Esophagus squamous epithelium (tissue), 5 donors: ENCODE measurements at regions not wholly inside any gene's neighbourhood (a gene's known extent, or its start where the extent isn't known, plus 50 kb on each side); places are given as distances from the start of the nearest gene placed in this dataset.

Experiments used
- DNase-seq: peaks from one replicate; lab custom pipeline; 2025; lab: John Stamatoyannopoulos, UW
- H3K27ac ChIP-seq, 4 donors: fragments of 200-600 bp; sonication (generic); one replicate each; pipeline ENCODE4 v1.5.1; 2016 to 2019; ENCODE audit warnings: mild to moderate bottlenecking in 1 of 4
- H3K27me3 ChIP-seq, 4 donors: fragments of 200-600 bp; sonication (generic); 1 replicate in 3 of 4; 2 replicates in 1 of 4; pipeline versions ENCODE4 v1.5.1 to v1.6.0; 2017 to 2021; ENCODE audit warnings: antibody characterized with exemption in 1 of 4
- H3K36me3 ChIP-seq, 3 donors: fragments of 200-600 bp; sonication (generic); one replicate each; pipeline ENCODE4 v1.5.1; 2016 to 2019
- H3K4me1 ChIP-seq, 3 donors: fragments of 200-600 bp; sonication (generic); one replicate each; pipeline ENCODE4 v1.5.1; 2017 to 2019
- H3K4me3 ChIP-seq, 4 donors: fragments of 200-600 bp; sonication (generic); 1 replicate in 3 of 4; 2 replicates in 1 of 4; pipeline ENCODE4 v1.5.1; 2016 to 2019; ENCODE audit warnings: mild to moderate bottlenecking in 2 of 4, moderate library complexity in 1 of 4
- H3K9me3 ChIP-seq, 3 donors: fragments of 200-600 bp; sonication (generic); one replicate each; pipeline ENCODE4 v1.5.1; 2016 to 2019
- POLR2A ChIP-seq, 4 donors: fragments of 450-650 bp; IDR thresholded peaks; one replicate each; pipeline ENCODE4 v1.6.1; 2017; ENCODE audit warnings: antibody characterized with exemption in 4 of 4, mild to moderate bottlenecking in 4 of 4, moderate library complexity in 3 of 4
- WGBS, 2 donors: methylation state at CpG; one replicate each; pipeline ENCODE4 v1.1.5; 2018; 5-methylcytosine and 5-hydroxymethylcytosine counted together
- intact Hi-C: fragments of 100-400 bp; cut with DNase I; formaldehyde crosslinking; loops from one replicate; pipeline ENCODE4 v1.15.0; 2022
- TF ChIP-seq, protein P1 (sequence below), 6 experiments: fragments of 450-650 bp in 4 of 6; fragments of 200-600 bp in 2 of 6; sonication (generic) in 2 of 6; IDR thresholded peaks; one replicate each; pipeline ENCODE4 v1.5.1; 2016 to 2019; ENCODE audit warnings: antibody characterized with exemption in 6 of 6, mild to moderate bottlenecking in 4 of 6, moderate library complexity in 4 of 6
- donor health status: DM: yes; HTN: yes; CAD: no.

DNA sequence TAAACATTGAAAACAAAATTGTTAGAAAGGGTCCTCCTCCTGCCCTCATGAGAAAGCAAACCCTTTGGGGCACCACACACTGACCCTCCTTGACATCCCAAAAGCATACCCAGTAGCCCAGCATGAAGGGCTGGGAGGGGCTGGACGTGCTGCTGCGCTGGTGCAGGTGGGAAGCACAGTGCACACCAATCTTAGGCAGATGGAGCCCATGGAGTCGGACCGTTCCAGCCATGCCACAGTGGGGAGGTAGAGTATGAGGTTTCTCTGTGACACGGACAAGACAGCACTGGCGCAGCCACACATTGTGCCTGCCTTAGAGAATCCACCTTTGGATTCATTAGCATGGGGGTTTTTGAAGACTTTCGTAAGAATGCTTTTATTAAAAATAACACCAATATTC, 544.2 kb upstream of the FRG1 start:
- no peak for DNase-seq
- Histone ChIP-seq H3K4me3 (no peak overlapping the region), H3K36me3 (no peaks in the 10 kb centered on the region), H3K27me3 (no peaks in the 10 kb centered on the region), H3K4me1 (no peaks in the 10 kb centered on the region), H3K27ac (no peak overlapping the region), H3K9me3 (peaks cover 0 to 5% (median 0%) of the 10 kb centered on the region in 3 donors)
- WGBS, 2 donors = 67 to 81% methylated on average over 5 to 7 of the region's 7 CpGs
- TF ChIP-seq, protein P1, sequence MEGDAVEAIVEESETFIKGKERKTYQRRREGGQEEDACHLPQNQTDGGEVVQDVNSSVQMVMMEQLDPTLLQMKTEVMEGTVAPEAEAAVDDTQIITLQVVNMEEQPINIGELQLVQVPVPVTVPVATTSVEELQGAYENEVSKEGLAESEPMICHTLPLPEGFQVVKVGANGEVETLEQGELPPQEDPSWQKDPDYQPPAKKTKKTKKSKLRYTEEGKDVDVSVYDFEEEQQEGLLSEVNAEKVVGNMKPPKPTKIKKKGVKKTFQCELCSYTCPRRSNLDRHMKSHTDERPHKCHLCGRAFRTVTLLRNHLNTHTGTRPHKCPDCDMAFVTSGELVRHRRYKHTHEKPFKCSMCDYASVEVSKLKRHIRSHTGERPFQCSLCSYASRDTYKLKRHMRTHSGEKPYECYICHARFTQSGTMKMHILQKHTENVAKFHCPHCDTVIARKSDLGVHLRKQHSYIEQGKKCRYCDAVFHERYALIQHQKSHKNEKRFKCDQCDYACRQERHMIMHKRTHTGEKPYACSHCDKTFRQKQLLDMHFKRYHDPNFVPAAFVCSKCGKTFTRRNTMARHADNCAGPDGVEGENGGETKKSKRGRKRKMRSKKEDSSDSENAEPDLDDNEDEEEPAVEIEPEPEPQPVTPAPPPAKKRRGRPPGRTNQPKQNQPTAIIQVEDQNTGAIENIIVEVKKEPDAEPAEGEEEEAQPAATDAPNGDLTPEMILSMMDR (IDR thresholded peaks at IDR 0.05) = no peak
- TF ChIP-seq POLR2A (IDR thresholded peaks at IDR 0.05) = no peak
- intact Hi-C loops = no loop called here

DNA sequence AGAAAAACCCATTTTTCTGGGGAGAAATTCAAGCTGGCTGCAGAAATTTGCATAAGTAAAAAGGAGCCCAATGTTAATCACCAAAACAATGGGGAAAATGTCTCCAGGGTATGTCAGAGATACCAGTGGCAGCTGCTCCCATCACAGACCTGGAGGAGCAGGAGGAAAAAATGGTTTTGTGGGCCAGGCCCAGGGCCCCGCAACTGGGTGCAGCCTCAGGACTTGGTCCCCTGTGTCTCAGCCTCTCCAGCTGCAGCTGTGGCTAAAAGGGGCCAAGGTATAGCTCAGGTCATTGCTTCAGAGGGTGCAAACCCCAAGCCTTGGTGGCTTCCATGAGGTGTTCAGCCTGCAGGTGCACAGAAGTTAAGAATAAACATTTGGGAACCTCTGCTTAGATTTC, 536.4 kb upstream of the FRG1 start:
- intact Hi-C loops = no loop called here
- no peak for TF ChIP-seq POLR2A (IDR thresholded peaks at IDR 0.05)
- TF ChIP-seq, protein P1 (IDR thresholded peaks at IDR 0.05) = no peak
- WGBS, 2 donors = 71 to 91% methylated on average over 1 of the region's 1 CpG
- Histone ChIP-seq H3K36me3 (no peaks in the 10 kb centered on the region), H3K4me3 (no peak overlapping the region), H3K4me1 (no peaks in the 10 kb centered on the region), H3K27me3 (no peaks in the 10 kb centered on the region), H3K9me3 (no peaks in the 10 kb centered on the region), H3K27ac (no peak overlapping the region)
- no peak for DNase-seq

DNA sequence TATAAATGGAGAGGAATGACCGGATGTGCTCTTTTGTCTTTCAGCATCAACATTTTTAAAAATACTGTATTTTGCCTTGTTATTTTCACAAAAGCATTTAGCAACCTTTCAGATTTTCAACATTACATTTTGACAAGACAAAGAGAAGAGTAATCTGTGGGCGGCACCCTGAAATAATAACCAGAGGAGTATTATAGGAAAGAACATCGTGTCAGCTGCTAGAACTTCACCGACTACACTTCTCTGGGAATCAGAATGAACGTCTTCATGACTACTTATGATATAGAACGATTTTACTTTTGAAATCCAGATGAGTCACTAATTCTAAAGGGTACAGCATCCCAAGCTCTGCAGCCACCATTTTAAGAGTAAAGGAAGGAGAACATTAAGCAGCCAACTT, 531.5 kb upstream of the FRG1 start:
- no peak for DNase-seq
- 75 to 77% methylated on average over 6 of the region's 6 CpGs for WGBS, 2 donors
- Histone ChIP-seq H3K4me3 (no peak overlapping the region), H3K27me3 (no peaks in the 10 kb centered on the region), H3K36me3 (no peaks in the 10 kb centered on the region), H3K27ac (no peak overlapping the region), H3K4me1 (no peaks in the 10 kb centered on the region), H3K9me3 (no peaks in the 10 kb centered on the region)
- TF ChIP-seq, protein P1 (IDR thresholded peaks at IDR 0.05) = no peak
- TF ChIP-seq POLR2A (IDR thresholded peaks at IDR 0.05) = no peak
- intact Hi-C loops = no loop called here

DNA sequence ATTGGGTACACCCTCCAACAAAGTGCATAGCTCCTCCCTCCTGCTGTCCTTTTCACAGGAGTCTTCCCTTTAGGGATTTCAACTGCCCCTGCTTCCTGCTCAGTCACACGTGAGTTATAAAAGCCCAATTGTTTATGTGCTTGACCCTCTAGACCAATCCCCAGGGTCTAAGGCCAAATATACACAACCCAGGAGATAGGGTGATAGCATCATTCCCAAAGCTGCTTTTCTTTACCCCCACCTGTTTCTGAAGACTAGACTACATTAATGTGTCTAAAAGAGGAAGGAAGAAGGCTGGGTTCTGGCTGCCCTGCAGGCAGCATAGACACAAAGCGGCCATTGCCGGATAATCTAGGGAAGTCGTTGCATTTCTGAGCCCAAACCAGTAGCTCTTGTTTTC, 526.7 kb upstream of the FRG1 start:
- intact Hi-C loops = no loop called here
- H3K9me3 ChIP-seq = no peaks in the 10 kb centered on the region
- TF ChIP-seq, protein P1 (IDR thresholded peaks at IDR 0.05) = no peak
- no peak for TF ChIP-seq POLR2A (IDR thresholded peaks at IDR 0.05)

DNA sequence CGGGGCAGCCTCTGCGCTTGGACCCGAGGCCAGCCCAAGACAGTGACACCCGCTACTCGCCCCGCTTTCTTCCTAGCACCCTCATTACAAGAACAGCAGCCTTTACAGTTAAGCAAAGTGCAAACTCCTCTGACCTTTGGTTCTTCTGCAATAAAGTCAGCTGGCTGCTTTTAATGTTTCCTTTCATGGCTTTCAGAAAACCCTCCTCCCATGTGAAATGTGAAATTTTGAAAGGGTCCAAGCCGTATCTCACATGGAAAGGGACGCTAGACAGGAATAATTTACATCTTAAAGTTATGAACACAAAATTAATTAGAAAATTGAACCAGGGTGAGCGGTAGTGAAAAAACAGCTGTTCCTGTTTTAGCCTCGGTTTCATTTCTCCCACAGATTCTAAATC, 520.1 kb upstream of the FRG1 start:
- TF ChIP-seq POLR2A (IDR thresholded peaks at IDR 0.05) = no peak
- TF ChIP-seq, protein P1 (IDR thresholded peaks at IDR 0.05) = no peak
- WGBS, 2 donors = 40 to 48% methylated on average over 10 of the region's 10 CpGs
- no peaks in the 10 kb centered on the region for H3K9me3 ChIP-seq
- no peak overlapping the region for H3K4me3 ChIP-seq
- H3K4me1 ChIP-seq = no peaks in the 10 kb centered on the region
- H3K27me3 ChIP-seq = no peaks in the 10 kb centered on the region
- no peaks in the 10 kb centered on the region for H3K36me3 ChIP-seq
- no peak for DNase-seq
- intact Hi-C loops = no loop called here
- H3K27ac ChIP-seq = no peak overlapping the region

More for the DNA sequence above, 526.7 kb upstream of the FRG1 start:
- no peaks in the 10 kb centered on the region for H3K27me3 ChIP-seq
- DNase-seq = no peak
- H3K4me3 ChIP-seq = no peak overlapping the region
- H3K27ac ChIP-seq = no peak overlapping the region
- 40 to 68% methylated on average over 4 of the region's 4 CpGs for WGBS, 2 donors
- H3K4me1 ChIP-seq = no peaks in the 10 kb centered on the region
- no peaks in the 10 kb centered on the region for H3K36me3 ChIP-seq
